Adipocyte (in vitro differentiated cells): ENCODE measurements at regions not wholly inside any gene's neighbourhood (a gene's known extent, or its start where the extent isn't known, plus 50 kb on each side); places are given as distances from the start of the nearest gene placed in this dataset.

Source experiments
- DNase-seq: peaks from one replicate; pipeline ENCODE4 v3.0.0-alpha.2; 2015; ENCODE audit warnings: low read depth
- H3K27me3 ChIP-seq: replicated peaks from 2 replicates; pipeline ENCODE4 v1.7.0; 2013; ENCODE audit warnings: mild to moderate bottlenecking, low read length, moderate library complexity; ENCODE audit not compliant: control insufficient read depth, insufficient read depth
- H3K36me3 ChIP-seq: 2 replicates; pipeline ENCODE4 v1.7.0; 2013; ENCODE audit warnings: low read length, mild to moderate bottlenecking, moderate library complexity; ENCODE audit not compliant: control insufficient read depth, insufficient read depth, severe bottlenecking
- H3K4me1 ChIP-seq: 2 replicates; pipeline ENCODE4 v1.7.0; 2013; ENCODE audit warnings: mild to moderate bottlenecking, low read length, moderate library complexity; ENCODE audit not compliant: control insufficient read depth, insufficient read depth
- H3K4me3 ChIP-seq: 2 replicates; pipeline ENCODE4 v1.7.0; 2013; ENCODE audit warnings: mild to moderate bottlenecking, low read length, moderate library complexity
- H3K9ac ChIP-seq: 2 replicates; pipeline ENCODE4 v1.7.0; 2013; ENCODE audit warnings: mild to moderate bottlenecking, low read length, moderate library complexity
- H3K9me3 ChIP-seq: 2 replicates; pipeline ENCODE4 v1.7.0; 2013; ENCODE audit warnings: mild to moderate bottlenecking, low read length, moderate library complexity; ENCODE audit not compliant: control insufficient read depth

- Histone ChIP-seq H3K4me1 (no peaks in the 10 kb centered on the region), H3K9me3 (no peaks in the 10 kb centered on the region), H3K27me3 (no peaks in the 10 kb centered on the region), H3K36me3 (no peaks in the 10 kb centered on the region), H3K9ac (no peak overlapping the region), H3K4me3 (no peak overlapping the region)
- no peak for DNase-seq
These were observed 986.0 kb upstream of the MAP3K7 start for GRCh38 chr6:91572878-91573277.

- no peaks in the 10 kb centered on the region for H3K27me3 ChIP-seq
- no peak overlapping the region for H3K4me3 ChIP-seq
- no peaks in the 10 kb centered on the region for H3K4me1 ChIP-seq
- no peak for DNase-seq
- H3K9ac ChIP-seq: no peak overlapping the region
- no peaks in the 10 kb centered on the region for H3K9me3 ChIP-seq
- no peaks in the 10 kb centered on the region for H3K36me3 ChIP-seq
These were observed 982.2 kb upstream of the MAP3K7 start for GRCh38 chr6:91569071-91569470.

GRCh38 chr6:91566467-91566866, 979.6 kb upstream of the MAP3K7 start:
- Histone ChIP-seq H3K4me3 (no peak overlapping the region), H3K9me3 (peaks cover 9% of the 10 kb centered on the region), H3K36me3 (no peaks in the 10 kb centered on the region), H3K27me3 (no peaks in the 10 kb centered on the region), H3K9ac (no peak overlapping the region), H3K4me1 (no peaks in the 10 kb centered on the region)
- DNase-seq: peak; percentile 36

GRCh38 chr6:91565207-91565606, 978.3 kb upstream of the MAP3K7 start:
- Histone ChIP-seq H3K36me3 (no peaks in the 10 kb centered on the region), H3K27me3 (no peaks in the 10 kb centered on the region), H3K4me1 (no peaks in the 10 kb centered on the region), H3K4me3 (no peak overlapping the region), H3K9me3 (peaks cover 15% of the 10 kb centered on the region), H3K9ac (no peak overlapping the region)
- DNase-seq: no peak

- DNase-seq: peak; percentile 56
- peaks cover 19% of the 10 kb centered on the region for H3K9me3 ChIP-seq
- no peaks in the 10 kb centered on the region for H3K27me3 ChIP-seq
- no peak overlapping the region for H3K4me3 ChIP-seq
- H3K9ac ChIP-seq: no peak overlapping the region
- no peaks in the 10 kb centered on the region for H3K36me3 ChIP-seq
- no peaks in the 10 kb centered on the region for H3K4me1 ChIP-seq
These were observed 976.1 kb upstream of the MAP3K7 start for GRCh38 chr6:91562955-91563354.

GRCh38 chr6:91560409-91560808, 973.5 kb upstream of the MAP3K7 start:
- Histone ChIP-seq H3K4me3 (no peak overlapping the region), H3K9ac (no peak overlapping the region), H3K9me3 (peaks cover 19% of the 10 kb centered on the region), H3K36me3 (no peaks in the 10 kb centered on the region), H3K27me3 (no peaks in the 10 kb centered on the region), H3K4me1 (no peaks in the 10 kb centered on the region)
- DNase-seq: no peak

- DNase-seq: no peak
- no peaks in the 10 kb centered on the region for H3K36me3 ChIP-seq
- no peaks in the 10 kb centered on the region for H3K27me3 ChIP-seq
- H3K9me3 ChIP-seq: peaks cover under 1% of the 10 kb centered on the region
- no peaks in the 10 kb centered on the region for H3K4me1 ChIP-seq
- no peak overlapping the region for H3K4me3 ChIP-seq
- H3K9ac ChIP-seq: no peak overlapping the region
These were observed 954.0 kb upstream of the MAP3K7 start for GRCh38 chr6:91540902-91541301.

GRCh38 chr6:91539456-91539855, 952.6 kb upstream of the MAP3K7 start:
- Histone ChIP-seq H3K36me3 (no peaks in the 10 kb centered on the region), H3K9me3 (no peaks in the 10 kb centered on the region), H3K4me1 (no peaks in the 10 kb centered on the region), H3K9ac (no peak overlapping the region), H3K27me3 (no peaks in the 10 kb centered on the region), H3K4me3 (no peak overlapping the region)
- DNase-seq: no peak

- Histone ChIP-seq H3K4me3 (no peak overlapping the region), H3K9ac (no peak overlapping the region), H3K9me3 (no peaks in the 10 kb centered on the region), H3K4me1 (no peaks in the 10 kb centered on the region), H3K36me3 (no peaks in the 10 kb centered on the region), H3K27me3 (no peaks in the 10 kb centered on the region)
- no peak for DNase-seq
These were observed 951.8 kb upstream of the MAP3K7 start for GRCh38 chr6:91538622-91539021.

GRCh38 chr6:91534614-91535013, 947.7 kb upstream of the MAP3K7 start:
- DNase-seq: no peak
- Histone ChIP-seq H3K9ac (no peak overlapping the region), H3K4me3 (no peak overlapping the region), H3K9me3 (no peaks in the 10 kb centered on the region), H3K36me3 (no peaks in the 10 kb centered on the region), H3K4me1 (no peaks in the 10 kb centered on the region), H3K27me3 (no peaks in the 10 kb centered on the region)

GRCh38 chr6:91523511-91523910, 936.6 kb upstream of the MAP3K7 start:
- no peak overlapping the region for H3K9ac ChIP-seq
- H3K4me1 ChIP-seq: no peaks in the 10 kb centered on the region
- H3K4me3 ChIP-seq: no peak overlapping the region
- H3K27me3 ChIP-seq: no peaks in the 10 kb centered on the region
- DNase-seq: no peak
- no peaks in the 10 kb centered on the region for H3K36me3 ChIP-seq
- no peaks in the 10 kb centered on the region for H3K9me3 ChIP-seq

GRCh38 chr6:91521999-91522398, 935.1 kb upstream of the MAP3K7 start:
- Histone ChIP-seq H3K27me3 (no peaks in the 10 kb centered on the region), H3K4me1 (no peaks in the 10 kb centered on the region)
- DNase-seq: no peak

More at GRCh38 chr6:91521999-91522398, 935.1 kb upstream of the MAP3K7 start:
- H3K9ac ChIP-seq: no peak overlapping the region
- H3K9me3 ChIP-seq: no peaks in the 10 kb centered on the region
- no peaks in the 10 kb centered on the region for H3K36me3 ChIP-seq
- no peak overlapping the region for H3K4me3 ChIP-seq
